Lower leg skin (tissue), 3 donors: ENCODE measurements at regions not wholly inside any gene's neighbourhood (a gene's known extent, or its start where the extent isn't known, plus 50 kb on each side); places are given as distances from the start of the nearest gene placed in this dataset.

Experiments used
- POLR2A ChIP-seq, 2 donors: fragments of 450-650 bp; IDR thresholded peaks; one replicate each; pipeline ENCODE4 v1.6.1; 2016 to 2017; ENCODE audit warnings: antibody characterized with exemption in 2 of 2, mild to moderate bottlenecking in 1 of 2, moderate library complexity in 1 of 2
- TF ChIP-seq, protein P1 (sequence below), 3 donors: fragments of 450-650 bp; IDR thresholded peaks; one replicate each; pipeline ENCODE4 v1.5.1; 2016; ENCODE audit warnings: antibody characterized with exemption in 3 of 3, mild to moderate bottlenecking in 3 of 3, moderate library complexity in 2 of 3

DNA sequence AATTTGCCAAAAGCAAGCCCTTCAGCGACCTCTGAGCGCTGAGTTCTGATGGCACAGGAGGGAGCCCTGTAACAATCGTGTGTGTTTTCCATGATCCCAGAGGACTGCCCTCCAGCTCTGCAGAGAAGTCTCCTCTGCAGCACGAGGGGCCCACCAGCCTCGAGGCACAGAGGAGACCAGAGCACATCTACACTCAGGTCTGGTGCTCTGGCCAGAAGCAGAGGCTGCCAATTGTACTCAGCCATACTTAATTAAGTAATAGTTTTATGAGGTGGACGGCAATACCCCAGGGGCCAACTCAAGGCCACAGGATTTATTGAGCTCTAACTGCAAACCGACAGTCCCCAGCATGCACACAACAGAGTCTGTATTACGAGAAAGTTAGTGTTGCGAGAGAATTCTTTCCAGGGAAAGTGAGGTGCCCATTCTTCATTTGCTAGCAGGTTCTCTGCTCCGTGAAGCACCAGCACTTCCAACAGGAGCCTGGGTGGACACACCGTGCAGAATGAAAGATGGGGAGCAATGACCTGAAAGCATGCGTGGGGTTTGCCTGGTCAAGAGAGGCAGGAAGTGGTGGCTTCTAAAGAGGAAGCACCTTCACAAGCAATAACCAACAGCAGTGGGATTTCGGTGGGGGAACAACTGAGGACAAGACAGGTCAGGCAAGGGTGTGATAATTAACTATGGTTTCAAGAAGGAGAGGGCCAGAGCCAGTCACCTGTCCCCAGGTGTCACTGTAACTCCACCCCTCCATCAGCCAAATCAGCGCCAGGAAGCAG, 92.8 kb upstream of the FOXC1 start:
- TF ChIP-seq, protein P1, sequence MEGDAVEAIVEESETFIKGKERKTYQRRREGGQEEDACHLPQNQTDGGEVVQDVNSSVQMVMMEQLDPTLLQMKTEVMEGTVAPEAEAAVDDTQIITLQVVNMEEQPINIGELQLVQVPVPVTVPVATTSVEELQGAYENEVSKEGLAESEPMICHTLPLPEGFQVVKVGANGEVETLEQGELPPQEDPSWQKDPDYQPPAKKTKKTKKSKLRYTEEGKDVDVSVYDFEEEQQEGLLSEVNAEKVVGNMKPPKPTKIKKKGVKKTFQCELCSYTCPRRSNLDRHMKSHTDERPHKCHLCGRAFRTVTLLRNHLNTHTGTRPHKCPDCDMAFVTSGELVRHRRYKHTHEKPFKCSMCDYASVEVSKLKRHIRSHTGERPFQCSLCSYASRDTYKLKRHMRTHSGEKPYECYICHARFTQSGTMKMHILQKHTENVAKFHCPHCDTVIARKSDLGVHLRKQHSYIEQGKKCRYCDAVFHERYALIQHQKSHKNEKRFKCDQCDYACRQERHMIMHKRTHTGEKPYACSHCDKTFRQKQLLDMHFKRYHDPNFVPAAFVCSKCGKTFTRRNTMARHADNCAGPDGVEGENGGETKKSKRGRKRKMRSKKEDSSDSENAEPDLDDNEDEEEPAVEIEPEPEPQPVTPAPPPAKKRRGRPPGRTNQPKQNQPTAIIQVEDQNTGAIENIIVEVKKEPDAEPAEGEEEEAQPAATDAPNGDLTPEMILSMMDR (IDR thresholded peaks at IDR 0.05), result no peak
- TF ChIP-seq POLR2A (IDR thresholded peaks at IDR 0.05), result no peak
